H1 (cell line): ENCODE measurements at regions not wholly inside any gene's neighbourhood (a gene's known extent, or its start where the extent isn't known, plus 50 kb on each side); places are given as distances from the start of the nearest gene placed in this dataset.

ENCODE experiments used
- CTCF ChIA-PET: fragments of 300-600 bp; sonication (Branson Sonifier 250); formaldehyde crosslinking; loops from one replicate; lab custom pipeline; 2021; ENCODE audit not compliant: partially characterized antibody; lab: Charles Lee
- POLR2A ChIA-PET: fragments of 300-600 bp; sonication (Branson Sonifier 250); formaldehyde crosslinking; loops from one replicate; lab custom pipeline; 2021; ENCODE audit warnings: inconsistent platforms; ENCODE audit not compliant: partially characterized antibody; lab: Charles Lee
- DNase-seq, 2 experiments: peaks; one replicate each; pipeline versions ENCODE4 v3.0.0 to v3.0.0-alpha.2; 2010 to 2022; ENCODE audit warnings: low spot score in 2 of 2, low read depth in 1 of 2, mixed read lengths in 1 of 2
- FAIRE-seq: peaks from 2 replicates; lab custom pipeline; 2011; peaks lifted over from hg19 to GRCh38; lab: Jason Lieb, UNC
- H2AFZ ChIP-seq: 2 replicates; pipeline ENCODE4 v1.8.1; 2012; ENCODE audit warnings: low read length, inconsistent platforms
- H2AK5ac ChIP-seq: 2 replicates; pipeline ENCODE4 v1.6.1; 2013; ENCODE audit warnings: low read depth, low read length
- H2BK120ac ChIP-seq: replicated peaks from 2 replicates; pipeline ENCODE3; 2013; ENCODE audit warnings: low read depth, low read length, inconsistent platforms
- H2BK12ac ChIP-seq: 2 replicates; pipeline ENCODE4 v1.6.1; 2013; ENCODE audit warnings: low read depth, low read length
- H2BK15ac ChIP-seq: 2 replicates; pipeline ENCODE4 v1.6.1; 2013; ENCODE audit warnings: low read length
- H2BK20ac ChIP-seq: 2 replicates; pipeline ENCODE4 v1.6.1; 2013; ENCODE audit warnings: low read length
- H2BK5ac ChIP-seq: 2 replicates; pipeline ENCODE4 v1.6.1; 2013; ENCODE audit warnings: low read depth, low read length
- H3K14ac ChIP-seq: 2 replicates; pipeline ENCODE4 v1.6.1; 2013; ENCODE audit warnings: inconsistent platforms; ENCODE audit not compliant: insufficient read length
- H3K18ac ChIP-seq: 2 replicates; pipeline ENCODE4 v1.6.1; 2013; ENCODE audit warnings: low read length; ENCODE audit errors: extremely low read depth
- H3K23ac ChIP-seq: 2 replicates; pipeline ENCODE4 v1.6.1; 2013; ENCODE audit warnings: inconsistent platforms; ENCODE audit not compliant: insufficient read length
- H3K23me2 ChIP-seq: 2 replicates; pipeline ENCODE4 v1.6.1; 2013; ENCODE audit warnings: low read depth, low read length
- H3K27ac ChIP-seq: 2 replicates; pipeline ENCODE4 v1.6.1; 2011; ENCODE audit warnings: low read depth, low read length, inconsistent platforms
- H3K27me3 ChIP-seq, 4 experiments: replicated peaks in 1 of 4; 1 replicate in 1 of 4; 2 replicates in 3 of 4; pipeline versions ENCODE4 v1.6.1 to v1.8.1; 2011 to 2013; ENCODE audit warnings: low read length in 3 of 4, mild to moderate bottlenecking in 3 of 4, inconsistent platforms in 2 of 4, mixed read lengths in 2 of 4, moderate library complexity in 1 of 4; ENCODE audit not compliant: control insufficient read depth in 3 of 4, insufficient read depth in 3 of 4; ENCODE audit errors: extremely low read depth in 1 of 4
- H3K36me3 ChIP-seq, 4 experiments: 2 replicates each; pipeline versions ENCODE4 v1.6.1 to v1.8.1; 2011 to 2013; ENCODE audit warnings: mild to moderate bottlenecking in 4 of 4, low read length in 3 of 4, moderate library complexity in 2 of 4, control low read depth in 1 of 4, inconsistent platforms in 1 of 4; ENCODE audit not compliant: insufficient read depth in 4 of 4, control insufficient read depth in 2 of 4
- H3K4ac ChIP-seq: replicated peaks from 2 replicates; pipeline ENCODE3; 2013; ENCODE audit warnings: low read length, low read depth, mixed read lengths, inconsistent platforms; ENCODE audit not compliant: insufficient read length
- H3K4me1 ChIP-seq, 4 experiments: replicated peaks in 1 of 4; 1 replicate in 1 of 4; 2 replicates in 3 of 4; pipeline versions ENCODE4 v1.6.1 to v1.8.1; 2011 to 2013; ENCODE audit warnings: low read length in 3 of 4, inconsistent platforms in 2 of 4, mixed read lengths in 1 of 4; ENCODE audit not compliant: insufficient read depth in 4 of 4, control insufficient read depth in 3 of 4
- H3K4me2 ChIP-seq, 2 experiments: 2 replicates each; pipeline versions ENCODE4 v1.6.1 to v1.8.1; 2011 to 2013; ENCODE audit warnings: low read depth in 2 of 2, low read length in 2 of 2, control low read depth in 1 of 2, inconsistent platforms in 1 of 2, mild to moderate bottlenecking in 1 of 2; ENCODE audit not compliant: insufficient read depth in 1 of 2
- H3K4me3 ChIP-seq, 4 experiments: fragments of 200-600, 300-600 bp in 1 of 4; sonication (generic), shearing (Covaris generic), sonication (Bioruptor Twin) in 1 of 4; 2 replicates each; pipeline versions ENCODE4 v1.5.1 to v1.8.1; 2011 to 2016; ENCODE audit warnings: low read length in 4 of 4, low read depth in 3 of 4, control low read depth in 2 of 4, inconsistent platforms in 2 of 4, mild to moderate bottlenecking in 2 of 4, mixed read lengths in 1 of 4, moderate library complexity in 1 of 4; ENCODE audit not compliant: insufficient read depth in 2 of 4; ENCODE audit errors: extremely low read depth in 1 of 4
- H3K56ac ChIP-seq: replicated peaks from 2 replicates; pipeline ENCODE3; 2013; ENCODE audit warnings: low read depth, mild to moderate bottlenecking, mixed read lengths, low read length, inconsistent platforms; ENCODE audit not compliant: insufficient read length
- H3K79me1 ChIP-seq: 2 replicates; pipeline ENCODE4 v1.6.1; 2013; ENCODE audit warnings: low read depth, low read length, control low read depth
- H3K79me2 ChIP-seq, 2 experiments: 2 replicates each; pipeline versions ENCODE4 v1.6.1 to v1.8.1; 2012 to 2013; ENCODE audit warnings: low read length in 2 of 2, mild to moderate bottlenecking in 2 of 2, inconsistent platforms in 1 of 2; ENCODE audit not compliant: insufficient read depth in 2 of 2, control insufficient read depth in 1 of 2
- H3K9ac ChIP-seq, 4 experiments: replicated peaks in 1 of 4; 1 replicate in 1 of 4; 2 replicates in 3 of 4; pipeline versions ENCODE4 v1.6.1 to v1.8.1; 2011 to 2013; ENCODE audit warnings: low read depth in 3 of 4, low read length in 3 of 4, control low read depth in 2 of 4, mild to moderate bottlenecking in 2 of 4, moderate library complexity in 2 of 4, inconsistent platforms in 1 of 4; ENCODE audit errors: extremely low read depth in 1 of 4
- H3K9me3 ChIP-seq, 2 experiments: 2 replicates each; pipeline versions ENCODE4 v1.6.1 to v1.8.1; 2012 to 2013; ENCODE audit warnings: mild to moderate bottlenecking in 2 of 2, moderate library complexity in 2 of 2, control low read depth in 1 of 2, inconsistent platforms in 1 of 2, low read depth in 1 of 2, low read length in 1 of 2, mixed read lengths in 1 of 2; ENCODE audit not compliant: insufficient read depth in 2 of 2
- H4K20me1 ChIP-seq, 2 experiments: replicated peaks in 1 of 2; 2 replicates each; pipeline versions ENCODE3 to v1.8.1; 2011 to 2013; ENCODE audit warnings: inconsistent platforms in 2 of 2, low read length in 2 of 2, mild to moderate bottlenecking in 1 of 2; ENCODE audit not compliant: insufficient read depth in 2 of 2, control insufficient read depth in 1 of 2
- H4K5ac ChIP-seq: 2 replicates; pipeline ENCODE4 v1.6.1; 2013; ENCODE audit warnings: low read length, low read depth, mixed read lengths, inconsistent platforms; ENCODE audit not compliant: insufficient read length
- H4K8ac ChIP-seq: 2 replicates; pipeline ENCODE4 v1.8.0; 2013; ENCODE audit warnings: mild to moderate bottlenecking, moderate library complexity, low read length, inconsistent platforms; ENCODE audit not compliant: insufficient read depth; ENCODE audit errors: extremely low read depth
- H4K91ac ChIP-seq: replicated peaks from 2 replicates; pipeline ENCODE3; 2013; ENCODE audit warnings: low read length, mixed read lengths, inconsistent platforms; ENCODE audit not compliant: insufficient read length
- EP300 ChIP-seq, 2 experiments: IDR thresholded peaks; 1 replicate in 1 of 2; 2 replicates in 1 of 2; pipeline ENCODE4 v1.6.1; 2011 to 2012; ENCODE audit warnings: low read depth in 2 of 2, low read length in 2 of 2, mild to moderate bottlenecking in 2 of 2, borderline replicate concordance in 1 of 2, inconsistent platforms in 1 of 2, moderate library complexity in 1 of 2
- KDM5A ChIP-seq: fragments of 200-600 bp; IDR thresholded peaks from 2 replicates; pipeline ENCODE4 v1.7.1; 2012; ENCODE audit warnings: mild to moderate bottlenecking, low read length, inconsistent platforms, mixed read lengths
- WGBS, 2 experiments: shearing (Covaris generic) in 1 of 2; methylation state at CpG; one replicate each; pipeline versions ENCODE4 v1.1.6 to v1.1.7; 2013 to 2015; ENCODE audit warnings: low lambda C conversion rate in 2 of 2, mixed read lengths in 2 of 2, inconsistent platforms in 1 of 2, low coverage in 1 of 2, missing lambda C conversion rate in 1 of 2; ENCODE audit not compliant: insufficient replicate concordance in 2 of 2, insufficient coverage in 1 of 2, insufficient read length in 1 of 2; ENCODE audit errors: extremely low coverage in 1 of 2, missing lambda C conversion rate in 1 of 2; 5-methylcytosine and 5-hydroxymethylcytosine counted together

DNA sequence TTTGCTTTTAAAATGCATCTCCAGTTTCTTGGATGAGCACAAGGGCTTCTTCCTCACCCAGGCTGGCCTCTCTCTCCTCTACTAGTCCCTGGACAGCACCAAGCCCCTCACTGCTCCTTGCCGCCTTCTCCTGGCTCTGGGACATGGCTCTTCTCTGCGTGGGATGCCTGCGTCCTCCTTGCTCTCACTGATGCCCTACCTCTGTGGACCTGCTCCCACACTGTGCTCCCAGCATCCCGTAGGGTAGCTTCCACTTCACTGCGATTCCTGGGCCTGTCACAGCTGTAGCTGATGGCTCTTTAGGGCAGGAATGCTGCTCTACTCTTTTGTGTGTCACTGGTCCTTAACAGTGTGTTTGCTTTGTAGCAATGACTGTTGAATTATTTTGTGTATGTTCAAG is 136.3 kb downstream of the SNX19 start:
- Histone ChIP-seq H2BK20ac (peak overlapping the region; percentile 63; the same call in 1 of the 2 replicates), H3K4me2 (no peak overlapping the region), H4K5ac (no peak overlapping the region), H4K8ac (no peak overlapping the region), H3K23ac (no peak overlapping the region), H2BK15ac (peak overlapping the region; percentile 12; the same call in 1 of the 2 replicates), H2BK5ac (no peak overlapping the region), H3K36me3 (no peaks in the 10 kb centered on the region), H3K14ac (no peak overlapping the region), H2AFZ (no peak overlapping the region), H3K4ac (no peak overlapping the region), H2BK12ac (peak overlapping the region; percentile 32; the same call in 1 of the 2 replicates), H2BK120ac (no peak overlapping the region), H3K23me2 (no peaks in the 10 kb centered on the region), H3K79me2 (no peaks in the 10 kb centered on the region), H2AK5ac (0 out of 2 replicates have a peak overlapping the region, but pooled peaks have one; percentile 91), H3K9me3 (no peaks in the 10 kb centered on the region), H3K27ac (no peak overlapping the region), H4K91ac (no peak overlapping the region), H3K79me1 (no peaks in the 10 kb centered on the region), H3K4me1 (peaks cover 0 to 4% (median 2%) of the 10 kb centered on the region in 4 experiments; a peak in 3 of 7 replicates), H4K20me1 (no peaks in the 10 kb centered on the region), H3K9ac (no peak overlapping the region), H3K4me3 (no peak overlapping the region), H3K27me3 (no peaks in the 10 kb centered on the region), H3K56ac (no peak overlapping the region), H3K18ac (no peak overlapping the region)
- TF ChIP-seq EP300 (IDR thresholded peaks at IDR 0.05; ENCODE audit: borderline replicate concordance in 1 of 2, low read depth in 2 of 2, low read length in 2 of 2) (no peak), KDM5A (no peak)
- FAIRE-seq (no peak), DNase-seq (no peak)
- ChIA-PET CTCF (no interaction called here), POLR2A (interaction anchor here (0.6 kb wide), 1 partner anchor 18 kb away, joined by 3 read pairs; no protein-coding TSS in a partner anchor)
- WGBS, 2 experiments, result 83% methylated on average over 5 of the region's 5 CpGs; no CpG with 5 or more reads in 1 of the 2 experiments
